Activated CD4-positive, alpha-beta T cell treated with anti-CD3 and anti-CD28 coated beads, Interleukin-2, amount 50 U/mL, for 1 hour (primary cell): ENCODE measurements at regions not wholly inside any gene's neighbourhood (a gene's known extent, or its start where the extent isn't known, plus 50 kb on each side); places are given as distances from the start of the nearest gene placed in this dataset.
"Not testable (repeated sequence)": the region's sequence is repeated elsewhere in the genome, so short reads cannot be mapped to it uniquely, and the experiment has no call there.

Experiments
- DNase-seq: peaks from one replicate; pipeline ENCODE4 v3.0.0-alpha.2; 2020

GRCh38 chr10:84946904-84947303 is 618.5 kb downstream of the CCSER2 start:
- DNase-seq, result no peak

- DNase-seq, result no peak
Measured at GRCh38 chr10:84948644-84949043, 620.3 kb downstream of the CCSER2 start.

GRCh38 chr10:84951616-84952015 is 623.2 kb downstream of the CCSER2 start:
- no peak for DNase-seq

GRCh38 chr10:84957427-84957826 is 629.0 kb downstream of the CCSER2 start:
- DNase-seq, result no peak

GRCh38 chr10:84965468-84965867 is 637.1 kb downstream of the CCSER2 start:
- no peak for DNase-seq

- no peak for DNase-seq
Measured at GRCh38 chr10:84966708-84967441, 638.5 kb downstream of the CCSER2 start.

- not testable (repeated sequence) for DNase-seq
Measured at GRCh38 chr10:84969297-84969696, 640.9 kb downstream of the CCSER2 start.

GRCh38 chr10:84987039-84987438 is 658.6 kb downstream of the CCSER2 start:
- DNase-seq, result no peak

- no peak for DNase-seq
Measured at GRCh38 chr10:84988011-84988410, 659.6 kb downstream of the CCSER2 start.

- no peak for DNase-seq
Measured at GRCh38 chr10:84990713-84991112, 662.3 kb downstream of the CCSER2 start.

GRCh38 chr10:84991301-84991700 is 662.9 kb downstream of the CCSER2 start:
- no peak for DNase-seq

- no peak for DNase-seq
Measured at GRCh38 chr10:84993251-84994035, 665.1 kb downstream of the CCSER2 start.

- no peak for DNase-seq
Measured at GRCh38 chr10:84994722-84995121, 666.3 kb downstream of the CCSER2 start.

- DNase-seq, result no peak
Measured at GRCh38 chr10:84996580-84996979, 668.2 kb downstream of the CCSER2 start.

- no peak for DNase-seq
Measured at GRCh38 chr10:84997870-84998269, 669.5 kb downstream of the CCSER2 start.

- no peak for DNase-seq
Measured at GRCh38 chr10:84999929-85000328, 671.5 kb downstream of the CCSER2 start.

GRCh38 chr10:85003083-85003482 is 674.7 kb downstream of the CCSER2 start:
- DNase-seq, result no peak

- DNase-seq, result no peak
Measured at GRCh38 chr10:85008488-85009184, 680.2 kb downstream of the CCSER2 start.

GRCh38 chr10:85012305-85012704 is 683.9 kb downstream of the CCSER2 start:
- DNase-seq, result no peak

- no peak for DNase-seq
Measured at GRCh38 chr10:85026878-85027467, 698.6 kb downstream of the CCSER2 start.

- no peak for DNase-seq
Measured at GRCh38 chr10:85032981-85033380, 704.6 kb downstream of the CCSER2 start.

- DNase-seq, result no peak
Measured at GRCh38 chr10:85036661-85037060, 708.3 kb downstream of the CCSER2 start.

- no peak for DNase-seq
Measured at GRCh38 chr10:85039311-85039710, 710.9 kb downstream of the CCSER2 start.
